ENCODE measurements at regions not wholly inside any gene's neighbourhood (a gene's known extent, or its start where the extent isn't known, plus 50 kb on each side); places are given as distances from the start of the nearest gene placed in this dataset.
"Not testable (repeated sequence)": the region's sequence is repeated elsewhere in the genome, so short reads cannot be mapped to it uniquely, and the experiment has no call there.

- no peak overlapping the region for H3K27ac ChIP-seq (ENCODE audit: low read depth, low read length)
- H3K4me3 ChIP-seq (ENCODE audit: low read depth, low read length) = no peak overlapping the region
- ChIA-PET CTCF (no interaction called here), POLR2A (interaction anchor here (0.7 kb wide), 1 partner anchor 23 kb away, joined by 5 read pairs; no protein-coding TSS in a partner anchor)
- DNase-seq (ENCODE audit: low read depth, low spot score) = no peak
- TF ChIP-seq CTCF (IDR thresholded peaks at IDR 0.05; ENCODE audit: low read depth, low read length) = no peak
- no peaks in the 10 kb centered on the region for H3K27me3 ChIP-seq (ENCODE audit: control insufficient read depth, insufficient read depth, low read length)
- no peaks in the 10 kb centered on the region for H3K9me3 ChIP-seq (ENCODE audit: control insufficient read depth, insufficient read depth, low read length)
Measured at GRCh38 chr10:45555795-45556194, 116.8 kb downstream of the ZFAND4 start.

- DNase-seq (ENCODE audit: low read depth, low spot score); H3K27me3 ChIP-seq (ENCODE audit: control insufficient read depth, insufficient read depth, low read length); H3K9me3 ChIP-seq (ENCODE audit: control insufficient read depth, insufficient read depth, low read length); H3K4me3 ChIP-seq (ENCODE audit: low read depth, low read length); H3K27ac ChIP-seq (ENCODE audit: low read depth, low read length); CTCF ChIA-PET: not testable (repeated sequence)
- POLR2A ChIA-PET = interaction anchor here (0.7 kb wide), 1 partner anchor 23 kb away, joined by 5 read pairs; no protein-coding TSS in a partner anchor
Measured at GRCh38 chr10:45555332-45555731, 117.2 kb downstream of the ZFAND4 start.

GRCh38 chr10:45553613-45554012, 119.0 kb downstream of the ZFAND4 start:
- Histone ChIP-seq H3K4me3 (ENCODE audit: low read depth, low read length) (no peak overlapping the region), H3K27ac (ENCODE audit: low read depth, low read length) (no peak overlapping the region), H3K9me3 (ENCODE audit: control insufficient read depth, insufficient read depth, low read length) (no peaks in the 10 kb centered on the region), H3K27me3 (ENCODE audit: control insufficient read depth, insufficient read depth, low read length) (no peaks in the 10 kb centered on the region)
- no peak for TF ChIP-seq CTCF (IDR thresholded peaks at IDR 0.05; ENCODE audit: low read depth, low read length)
- POLR2A ChIA-PET = no interaction called here
- no peak for DNase-seq (ENCODE audit: low read depth, low spot score)
- CTCF ChIA-PET = no interaction called here

- ChIA-PET POLR2A (no interaction called here), CTCF (no interaction called here)
- H3K9me3 ChIP-seq (ENCODE audit: control insufficient read depth, insufficient read depth, low read length) = no peaks in the 10 kb centered on the region
- H3K4me3 ChIP-seq (ENCODE audit: low read depth, low read length) = no peak overlapping the region
- no peak for TF ChIP-seq CTCF (IDR thresholded peaks at IDR 0.05; ENCODE audit: low read depth, low read length)
- no peaks in the 10 kb centered on the region for H3K27me3 ChIP-seq (ENCODE audit: control insufficient read depth, insufficient read depth, low read length)
- DNase-seq (ENCODE audit: low read depth, low spot score) = no peak
- no peak overlapping the region for H3K27ac ChIP-seq (ENCODE audit: low read depth, low read length)
Measured at GRCh38 chr10:45553155-45553554, 119.4 kb downstream of the ZFAND4 start.

- H3K27me3 ChIP-seq (ENCODE audit: control insufficient read depth, insufficient read depth, low read length) = no peaks in the 10 kb centered on the region
- CTCF ChIA-PET = no interaction called here
- TF ChIP-seq CTCF (IDR thresholded peaks at IDR 0.05; ENCODE audit: low read depth, low read length) = no peak
- H3K27ac ChIP-seq (ENCODE audit: low read depth, low read length) = no peak overlapping the region
- no peak overlapping the region for H3K4me3 ChIP-seq (ENCODE audit: low read depth, low read length)
- no peak for DNase-seq (ENCODE audit: low read depth, low spot score)
- H3K9me3 ChIP-seq (ENCODE audit: control insufficient read depth, insufficient read depth, low read length) = no peaks in the 10 kb centered on the region
- POLR2A ChIA-PET = no interaction called here
Measured at GRCh38 chr10:45552476-45552875, 120.1 kb downstream of the ZFAND4 start.

All from AG04450 (cell line).